SK-N-MC (cell line): ENCODE measurements at regions not wholly inside any gene's neighbourhood (a gene's known extent, or its start where the extent isn't known, plus 50 kb on each side); places are given as distances from the start of the nearest gene placed in this dataset.

Experiments
- EZH2 ChIP-seq: fragments of 200-600 bp; sonication (generic); IDR thresholded peaks from one replicate; pipeline ENCODE4 v1.6.1; 2017; ENCODE audit warnings: antibody characterized with exemption
- POLR2AphosphoS5 ChIP-seq: IDR thresholded peaks from 2 replicates; pipeline ENCODE4 v1.6.1; 2012; ENCODE audit warnings: mild to moderate bottlenecking, low read depth, low read length, borderline replicate concordance

- TF ChIP-seq POLR2AphosphoS5 = no peak
- no peak for TF ChIP-seq EZH2
Measured at GRCh38 chr2:106270471-106270891, 76.4 kb upstream of the UXS1 start.
